ENCODE measurements at regions not wholly inside any gene's neighbourhood (a gene's known extent, or its start where the extent isn't known, plus 50 kb on each side); places are given as distances from the start of the nearest gene placed in this dataset.
"Not testable (repeated sequence)": the region's sequence is repeated elsewhere in the genome, so short reads cannot be mapped to it uniquely, and the experiment has no call there.

DNA sequence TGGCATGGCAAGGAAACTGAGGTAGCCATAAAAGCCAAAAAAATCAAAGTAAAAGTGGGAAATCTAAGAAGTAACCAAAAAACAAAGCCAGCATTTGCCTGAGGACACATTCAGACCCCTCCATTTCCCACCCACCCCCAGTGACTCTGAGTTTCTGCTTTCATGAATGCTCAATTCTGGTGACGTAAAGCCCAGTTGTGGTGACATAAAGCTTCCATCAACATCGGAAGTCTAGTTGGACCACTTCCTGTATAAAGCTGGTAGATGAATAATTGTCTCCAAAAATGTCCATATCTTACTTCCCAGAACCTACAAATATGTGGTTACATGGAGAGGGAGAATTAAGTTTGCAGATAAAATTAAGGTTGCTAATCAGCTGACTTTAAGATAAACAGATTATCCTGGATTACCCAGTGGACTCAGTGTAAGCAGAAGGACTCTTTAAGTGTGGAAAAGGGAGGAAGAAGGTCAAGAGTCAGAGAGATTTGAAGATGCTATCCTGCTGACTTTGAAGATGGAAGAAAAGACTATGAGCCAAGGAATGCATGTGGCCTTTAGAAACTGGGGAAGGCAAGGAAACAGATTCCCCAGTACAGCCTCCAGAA is 62.0 kb upstream of the ST3GAL6 start:
- DNase-seq (ENCODE audit: low read depth) = no peak
- CTCF ChIA-PET = no interaction called here
- POLR2A ChIA-PET = no interaction called here
- no peaks in the 10 kb centered on the region for H3K27me3 ChIP-seq (ENCODE audit: control insufficient read depth, insufficient read depth, low read length)
- no peak overlapping the region for H3K4me3 ChIP-seq (ENCODE audit: low read depth, low read length)
- TF ChIP-seq, protein P1, sequence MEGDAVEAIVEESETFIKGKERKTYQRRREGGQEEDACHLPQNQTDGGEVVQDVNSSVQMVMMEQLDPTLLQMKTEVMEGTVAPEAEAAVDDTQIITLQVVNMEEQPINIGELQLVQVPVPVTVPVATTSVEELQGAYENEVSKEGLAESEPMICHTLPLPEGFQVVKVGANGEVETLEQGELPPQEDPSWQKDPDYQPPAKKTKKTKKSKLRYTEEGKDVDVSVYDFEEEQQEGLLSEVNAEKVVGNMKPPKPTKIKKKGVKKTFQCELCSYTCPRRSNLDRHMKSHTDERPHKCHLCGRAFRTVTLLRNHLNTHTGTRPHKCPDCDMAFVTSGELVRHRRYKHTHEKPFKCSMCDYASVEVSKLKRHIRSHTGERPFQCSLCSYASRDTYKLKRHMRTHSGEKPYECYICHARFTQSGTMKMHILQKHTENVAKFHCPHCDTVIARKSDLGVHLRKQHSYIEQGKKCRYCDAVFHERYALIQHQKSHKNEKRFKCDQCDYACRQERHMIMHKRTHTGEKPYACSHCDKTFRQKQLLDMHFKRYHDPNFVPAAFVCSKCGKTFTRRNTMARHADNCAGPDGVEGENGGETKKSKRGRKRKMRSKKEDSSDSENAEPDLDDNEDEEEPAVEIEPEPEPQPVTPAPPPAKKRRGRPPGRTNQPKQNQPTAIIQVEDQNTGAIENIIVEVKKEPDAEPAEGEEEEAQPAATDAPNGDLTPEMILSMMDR (IDR thresholded peaks at IDR 0.05; ENCODE audit: insufficient read depth, low read depth, low read length) = no peak
- no peaks in the 10 kb centered on the region for H3K36me3 ChIP-seq (ENCODE audit: control insufficient read depth, insufficient read depth, low read length)

DNA sequence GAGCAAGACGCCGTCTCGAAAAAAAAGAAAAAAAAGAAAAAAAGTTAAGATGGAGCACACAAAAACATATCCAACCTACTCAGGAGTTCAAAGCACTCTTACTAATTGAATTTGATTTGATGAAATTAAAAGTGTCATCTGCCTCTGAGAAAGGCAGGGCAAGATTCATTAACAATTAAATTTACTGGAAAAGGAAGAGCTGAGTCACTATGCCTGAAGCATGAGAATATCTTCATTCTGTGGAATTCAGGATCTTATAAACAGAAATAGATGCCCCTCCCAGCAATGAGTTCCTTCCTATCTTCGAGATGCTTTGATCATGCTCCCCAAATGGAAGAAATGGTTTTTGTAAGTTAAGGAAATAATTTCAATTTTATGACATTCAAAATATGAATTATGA is 61.0 kb upstream of the ST3GAL6 start:
- H3K27me3 ChIP-seq (ENCODE audit: control insufficient read depth, insufficient read depth, low read length) = peaks cover 2% of the 10 kb centered on the region; the same call in 1 of the 2 replicates
- H3K36me3 ChIP-seq (ENCODE audit: control insufficient read depth, insufficient read depth, low read length) = no peaks in the 10 kb centered on the region
- ChIA-PET CTCF (no interaction called here), POLR2A (no interaction called here)
- H3K4me3 ChIP-seq (ENCODE audit: low read depth, low read length) = no peak overlapping the region
- TF ChIP-seq, protein P1 (IDR thresholded peaks at IDR 0.05; ENCODE audit: insufficient read depth, low read depth, low read length) = no peak
- no peak for DNase-seq (ENCODE audit: low read depth)

DNA sequence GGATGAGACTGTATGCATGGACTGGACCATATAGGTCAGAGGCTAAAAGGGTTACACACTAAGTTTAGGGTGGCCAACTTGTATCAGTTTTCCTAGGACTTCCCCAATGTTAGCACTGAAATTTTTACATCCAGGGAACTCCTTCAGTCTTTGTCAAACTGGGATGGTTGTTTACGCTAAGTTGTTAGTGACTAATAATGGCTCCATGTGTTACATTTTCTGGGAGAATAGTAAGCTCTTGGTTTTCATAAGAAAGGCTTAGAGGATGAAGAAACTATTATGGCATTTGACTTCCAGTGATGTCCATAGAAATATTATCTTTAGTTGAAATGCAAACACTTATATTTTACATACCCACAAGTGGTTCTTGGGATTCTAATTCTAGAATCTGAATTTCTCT is 57.9 kb upstream of the ST3GAL6 start:
- Histone ChIP-seq H3K4me3 (ENCODE audit: low read depth, low read length) (no peak overlapping the region), H3K36me3 (ENCODE audit: control insufficient read depth, insufficient read depth, low read length) (no peaks in the 10 kb centered on the region), H3K27me3 (ENCODE audit: control insufficient read depth, insufficient read depth, low read length) (peaks cover 5% of the 10 kb centered on the region; the same call in 1 of the 2 replicates)
- ChIA-PET CTCF (interaction anchor here (0.6 to 1.2 kb wide), 2 partner anchors 103 to 104 kb away, joined by 3 read pairs; no protein-coding TSS in a partner anchor), POLR2A (no interaction called here)
- TF ChIP-seq, protein P1 (IDR thresholded peaks at IDR 0.05; ENCODE audit: insufficient read depth, low read depth, low read length) = no peak
- no peak for DNase-seq (ENCODE audit: low read depth)

DNA sequence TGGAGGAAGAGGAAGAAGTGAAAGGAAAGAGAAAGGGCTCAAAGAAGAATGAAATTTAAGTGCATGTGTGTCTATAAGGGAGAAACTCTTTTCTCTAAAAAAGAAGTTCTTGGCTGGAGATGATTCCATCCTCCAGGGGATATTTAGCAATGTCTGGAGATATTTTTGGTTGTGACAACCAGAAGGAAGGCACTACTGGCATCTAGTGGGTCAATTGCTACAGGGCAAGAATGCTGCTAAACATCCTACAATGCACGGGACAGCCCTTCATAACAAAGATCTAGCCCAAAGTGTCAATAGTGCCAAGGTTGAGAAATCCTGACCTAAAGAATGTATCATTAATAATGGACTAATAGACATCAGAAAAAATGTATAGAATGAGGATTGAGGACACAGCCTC is 57.4 kb upstream of the ST3GAL6 start:
- ChIA-PET POLR2A (no interaction called here), CTCF (no interaction called here)
- Histone ChIP-seq H3K27me3 (ENCODE audit: control insufficient read depth, insufficient read depth, low read length) (peaks cover 5% of the 10 kb centered on the region; the same call in 1 of the 2 replicates), H3K36me3 (ENCODE audit: control insufficient read depth, insufficient read depth, low read length) (no peaks in the 10 kb centered on the region), H3K4me3 (ENCODE audit: low read depth, low read length) (no peak overlapping the region)
- DNase-seq (ENCODE audit: low read depth) = no peak
- TF ChIP-seq, protein P1 (IDR thresholded peaks at IDR 0.05; ENCODE audit: insufficient read depth, low read depth, low read length) = peak; percentile 14; the same call in 1 of the 2 replicates

DNA sequence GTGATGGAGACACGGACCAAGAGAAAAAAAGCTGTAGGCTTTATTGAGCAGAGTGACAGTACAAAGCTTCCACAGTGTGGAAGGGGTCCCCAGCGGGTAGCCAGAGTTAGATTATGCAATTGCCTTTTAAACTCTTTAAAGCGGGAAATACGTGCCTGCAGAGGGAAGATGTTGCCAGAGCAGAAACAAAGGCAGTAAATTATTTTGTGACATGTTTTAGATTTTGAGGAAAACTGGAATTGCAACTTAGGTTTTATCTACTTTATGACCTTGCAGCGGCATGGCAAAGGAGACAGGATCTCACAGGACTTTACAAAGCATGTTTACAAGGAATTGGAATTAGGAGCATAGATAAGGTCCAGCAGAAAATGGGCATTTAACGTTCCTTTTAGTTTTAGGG is 54.5 kb upstream of the ST3GAL6 start:
- H3K36me3 ChIP-seq (ENCODE audit: control insufficient read depth, insufficient read depth, low read length); H3K27me3 ChIP-seq (ENCODE audit: control insufficient read depth, insufficient read depth, low read length); H3K4me3 ChIP-seq (ENCODE audit: low read depth, low read length); POLR2A ChIA-PET; CTCF ChIA-PET; DNase-seq (ENCODE audit: low read depth): not testable (repeated sequence)

DNA sequence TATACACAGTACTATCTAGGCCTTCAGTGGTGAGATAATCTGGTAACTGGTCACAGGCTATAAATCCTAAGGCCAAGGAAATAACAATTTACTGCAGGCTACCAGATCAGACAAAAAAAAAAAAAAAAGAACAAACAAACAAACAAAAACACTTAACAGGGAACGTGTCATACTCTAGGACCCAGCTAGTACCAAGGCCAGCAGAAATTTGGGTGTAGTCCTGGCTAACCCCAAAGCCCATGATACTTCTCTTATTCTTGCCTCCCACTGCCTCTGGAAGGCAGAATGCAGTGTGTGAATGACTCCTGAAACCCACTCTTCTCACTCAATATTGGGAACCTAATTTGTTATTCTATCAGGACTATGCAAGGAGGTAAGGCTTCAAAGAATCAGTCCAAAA is 53.7 kb upstream of the ST3GAL6 start:
- POLR2A ChIA-PET = no interaction called here
- TF ChIP-seq, protein P1 (IDR thresholded peaks at IDR 0.05; ENCODE audit: insufficient read depth, low read depth, low read length) = no peak

More for the DNA sequence above, 53.7 kb upstream of the ST3GAL6 start:
- CTCF ChIA-PET = no interaction called here
- Histone ChIP-seq H3K27me3 (ENCODE audit: control insufficient read depth, insufficient read depth, low read length) (peaks cover 5% of the 10 kb centered on the region; the same call in 1 of the 2 replicates), H3K36me3 (ENCODE audit: control insufficient read depth, insufficient read depth, low read length) (no peaks in the 10 kb centered on the region), H3K4me3 (ENCODE audit: low read depth, low read length) (no peak overlapping the region)
- DNase-seq (ENCODE audit: low read depth) = no peak
